Esophagus (tissue), 2 donors: ENCODE measurements at regions not wholly inside any gene's neighbourhood (a gene's known extent, or its start where the extent isn't known, plus 50 kb on each side); places are given as distances from the start of the nearest gene placed in this dataset.

Experiments
- H3K27ac ChIP-seq, 2 donors: one replicate each; pipeline ENCODE4 v1.5.1; 2013; ENCODE audit warnings: low read depth in 2 of 2, mild to moderate bottlenecking in 2 of 2, inconsistent platforms in 1 of 2, low read length in 1 of 2, moderate library complexity in 1 of 2
- H3K27me3 ChIP-seq, 2 donors: one replicate each; pipeline ENCODE4 v1.6.1; 2013; ENCODE audit warnings: low read length in 2 of 2, control low read depth in 1 of 2, mild to moderate bottlenecking in 1 of 2; ENCODE audit not compliant: insufficient read depth in 2 of 2, control insufficient read depth in 1 of 2
- H3K36me3 ChIP-seq, 2 donors: one replicate each; pipeline ENCODE4 v1.6.1; 2013; ENCODE audit warnings: low read length in 1 of 2; ENCODE audit not compliant: control insufficient read depth in 2 of 2, insufficient read depth in 2 of 2
- H3K4me1 ChIP-seq, 2 donors: one replicate each; pipeline ENCODE4 v1.6.1; 2013; ENCODE audit warnings: low read length in 1 of 2; ENCODE audit not compliant: control insufficient read depth in 2 of 2, insufficient read depth in 2 of 2
- H3K4me3 ChIP-seq, 2 donors: one replicate each; pipeline ENCODE4 v1.5.1; 2013; ENCODE audit warnings: low read length in 2 of 2, mild to moderate bottlenecking in 2 of 2, low read depth in 1 of 2, moderate library complexity in 1 of 2
- H3K9me3 ChIP-seq, 2 donors: one replicate each; pipeline ENCODE4 v1.6.1; 2013; ENCODE audit warnings: mild to moderate bottlenecking in 2 of 2, low read depth in 1 of 2, low read length in 1 of 2, moderate library complexity in 1 of 2; ENCODE audit not compliant: control insufficient read depth in 2 of 2, insufficient read depth in 1 of 2
- WGBS, 2 donors: extraction: QIAGEN DNeasy Blood & Tissue Kit; methylation state at CpG; one replicate each; pipeline ENCODE4 v1.1.7; 2013; 5-methylcytosine and 5-hydroxymethylcytosine counted together
- donor health status: healthy with polysubstance abuse.
- donor health status: Bipolar disorder and iron deficiency.

DNA sequence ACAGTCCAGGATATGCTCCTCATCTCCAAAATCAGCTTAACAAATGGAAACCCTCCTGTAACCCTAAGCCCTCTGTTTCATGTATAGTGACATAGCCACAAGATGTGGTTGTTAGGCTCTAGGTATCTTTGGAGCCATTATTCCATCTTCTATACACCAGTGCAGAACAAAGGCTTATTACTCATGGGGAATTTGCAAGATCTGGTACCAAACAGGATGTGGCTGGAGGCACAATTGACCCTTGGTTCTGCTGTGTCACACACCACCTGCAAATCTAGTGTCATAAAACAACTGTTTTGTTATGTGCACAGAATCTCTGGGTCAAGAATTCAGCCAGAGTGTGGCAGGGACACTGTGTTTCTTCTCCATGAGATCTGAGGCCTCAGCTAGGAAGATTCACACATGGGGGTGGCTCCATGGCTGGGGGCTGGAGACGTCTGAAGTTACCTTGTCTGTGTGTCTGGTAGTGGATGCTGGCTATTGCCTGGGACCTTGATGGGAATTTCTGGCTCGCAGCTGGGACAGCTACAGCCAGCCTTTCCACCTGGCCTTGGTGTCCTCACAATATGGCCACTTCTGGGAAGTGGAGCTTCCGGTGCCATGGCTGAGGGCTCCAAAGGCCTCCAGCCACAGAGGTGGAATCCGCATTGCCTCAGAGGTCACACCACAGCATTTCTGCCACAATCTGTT lies 369.9 kb downstream of the CDH26 start:
- 80 to 85% methylated on average over 4 of the region's 4 CpGs for WGBS, 2 donors
- Histone ChIP-seq H3K4me3 (no peak overlapping the region), H3K9me3 (peaks cover 0 to 3% of the 10 kb centered on the region in 2 donors), H3K27me3 (no peaks in the 10 kb centered on the region), H3K4me1 (no peaks in the 10 kb centered on the region), H3K36me3 (no peaks in the 10 kb centered on the region), H3K27ac (no peak overlapping the region)

- Histone ChIP-seq H3K27ac (no peak overlapping the region), H3K9me3 (peaks cover 0 to 4% of the 10 kb centered on the region in 2 donors), H3K4me3 (no peak overlapping the region), H3K4me1 (no peaks in the 10 kb centered on the region), H3K36me3 (no peaks in the 10 kb centered on the region), H3K27me3 (no peaks in the 10 kb centered on the region)
- 31 to 50% methylated on average over 3 of the region's 3 CpGs for WGBS, 2 donors
Observed at GRCh38 chr20:60330461-60330860, 372.2 kb downstream of the CDH26 start.

DNA sequence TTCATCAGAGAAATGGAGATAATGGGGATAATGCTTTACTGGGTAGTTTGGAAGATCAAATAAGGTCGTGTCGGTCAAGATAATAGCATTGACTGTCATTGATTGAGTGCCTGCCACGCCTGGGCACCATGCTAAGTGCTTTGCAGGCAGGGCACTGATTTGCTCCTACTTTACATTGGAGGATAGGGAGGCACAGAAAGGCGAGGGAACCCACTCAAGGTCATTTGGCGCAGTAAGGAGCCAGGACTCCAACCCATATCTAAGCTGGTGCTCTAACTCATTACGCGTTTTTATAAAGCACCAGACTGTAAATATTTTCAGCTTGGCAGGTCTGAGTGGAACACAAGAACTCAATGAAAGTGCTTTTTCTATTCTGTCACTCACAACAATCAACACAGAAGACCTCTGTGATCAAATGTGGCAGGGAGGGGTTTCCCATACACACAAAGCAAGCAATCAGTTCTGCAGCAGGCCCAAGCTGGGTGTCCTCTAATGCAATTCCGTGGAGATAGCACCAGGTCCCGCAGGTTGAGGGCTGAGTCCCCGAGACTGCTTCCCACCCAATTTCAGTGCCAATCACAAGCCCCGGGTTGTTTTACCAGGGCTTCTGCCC lies 373.6 kb downstream of the CDH26 start:
- 78 to 80% methylated on average over 11 of the region's 11 CpGs for WGBS, 2 donors
- Histone ChIP-seq H3K27ac (no peak overlapping the region), H3K4me3 (no peak overlapping the region)

GRCh38 chr20:60332523-60332922 lies 374.3 kb downstream of the CDH26 start:
- Histone ChIP-seq H3K4me1 (no peaks in the 10 kb centered on the region), H3K36me3 (no peaks in the 10 kb centered on the region), H3K27ac (no peak overlapping the region), H3K27me3 (no peaks in the 10 kb centered on the region), H3K9me3 (peaks cover 0 to 3% of the 10 kb centered on the region in 2 donors), H3K4me3 (no peak overlapping the region)
- 58 to 60% methylated on average over 3 of the region's 3 CpGs for WGBS, 2 donors

More for the DNA sequence above, 373.6 kb downstream of the CDH26 start:
- Histone ChIP-seq H3K27me3 (no peaks in the 10 kb centered on the region), H3K4me1 (no peaks in the 10 kb centered on the region), H3K36me3 (no peaks in the 10 kb centered on the region), H3K9me3 (peaks cover 0 to 4% of the 10 kb centered on the region in 2 donors)

DNA sequence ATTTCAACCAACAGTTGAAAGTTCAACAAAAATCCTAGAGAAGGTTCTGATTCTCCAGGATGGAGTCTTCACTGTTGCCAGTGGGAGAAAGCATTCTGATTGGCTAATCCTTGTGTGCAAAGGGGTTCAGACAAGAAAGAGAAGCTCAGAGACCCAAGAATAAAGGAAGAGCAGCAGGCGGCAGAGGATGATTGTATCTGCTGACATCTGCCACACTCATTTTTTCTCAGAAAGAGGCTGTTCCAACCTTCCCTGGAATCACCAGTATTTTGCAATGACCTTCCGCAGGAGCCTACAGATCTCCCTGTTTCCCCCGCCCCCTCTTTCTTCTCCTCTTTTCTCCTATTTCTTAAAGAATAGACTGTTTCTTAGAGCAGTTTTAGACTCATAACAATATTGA lies 376.7 kb downstream of the CDH26 start:
- no peaks in the 10 kb centered on the region for H3K4me1 ChIP-seq
- H3K27ac ChIP-seq: no peak overlapping the region
- H3K9me3 ChIP-seq: peaks cover 2 to 5% of the 10 kb centered on the region in 2 donors
- WGBS, 2 donors: 96 to 97% methylated on average over 3 of the region's 3 CpGs
- no peaks in the 10 kb centered on the region for H3K27me3 ChIP-seq
- no peaks in the 10 kb centered on the region for H3K36me3 ChIP-seq
- no peak overlapping the region for H3K4me3 ChIP-seq

DNA sequence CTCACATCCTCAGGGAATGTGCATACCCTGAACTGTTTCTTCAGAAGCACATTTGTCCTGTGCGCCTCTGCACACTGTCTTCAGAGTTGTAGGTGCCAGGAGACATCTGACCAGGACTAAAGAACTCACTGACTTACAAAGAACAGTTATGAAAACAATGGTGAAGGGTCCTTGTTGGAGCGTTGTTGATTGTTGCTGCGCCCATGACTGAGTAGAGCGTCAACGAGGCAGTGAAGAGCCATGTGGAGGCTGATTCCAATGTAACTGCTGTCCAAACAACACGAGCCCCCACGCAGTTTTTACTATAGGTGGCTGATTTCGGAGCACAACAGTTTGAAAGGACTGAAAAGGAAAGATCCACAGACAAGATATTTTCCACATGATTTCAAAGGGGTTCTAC lies 380.3 kb downstream of the CDH26 start:
- H3K4me1 ChIP-seq: no peaks in the 10 kb centered on the region
- no peaks in the 10 kb centered on the region for H3K27me3 ChIP-seq
- no peaks in the 10 kb centered on the region for H3K36me3 ChIP-seq
- no peak overlapping the region for H3K4me3 ChIP-seq
- H3K27ac ChIP-seq: no peak overlapping the region
- 82% methylated on average over 8 of the region's 8 CpGs for WGBS, 2 donors
- peaks cover 2 to 5% of the 10 kb centered on the region in 2 donors for H3K9me3 ChIP-seq

DNA sequence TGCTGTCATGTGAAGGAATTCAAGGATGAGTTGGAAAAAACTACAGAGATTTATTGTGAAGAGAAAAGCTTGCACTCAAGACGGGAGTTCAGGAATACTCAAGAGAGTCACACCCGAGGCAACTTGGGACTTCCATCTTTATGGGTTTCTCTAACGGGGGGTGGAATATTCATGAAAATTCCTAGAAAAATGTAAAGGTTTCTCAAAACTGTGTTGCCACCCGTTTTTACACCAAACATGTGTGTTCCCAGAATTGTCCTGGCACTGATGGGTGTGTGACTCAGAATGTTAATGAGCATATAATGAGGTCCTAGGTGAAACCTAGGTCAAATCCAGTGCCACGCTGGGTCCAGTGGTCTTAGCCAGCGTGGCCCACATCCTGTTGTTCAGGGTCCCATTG lies 381.5 kb downstream of the CDH26 start:
- no peaks in the 10 kb centered on the region for H3K4me1 ChIP-seq
- no peaks in the 10 kb centered on the region for H3K27me3 ChIP-seq
- peaks cover 0 to 5% of the 10 kb centered on the region in 2 donors for H3K9me3 ChIP-seq
- no peak overlapping the region for H3K27ac ChIP-seq
- 77 to 81% methylated on average over 6 of the region's 6 CpGs for WGBS, 2 donors
- no peak overlapping the region for H3K4me3 ChIP-seq
- H3K36me3 ChIP-seq: no peaks in the 10 kb centered on the region

GRCh38 chr20:60340232-60340631 lies 382.0 kb downstream of the CDH26 start:
- Histone ChIP-seq H3K27ac (no peak overlapping the region), H3K27me3 (no peaks in the 10 kb centered on the region), H3K9me3 (peaks cover 0 to 5% of the 10 kb centered on the region in 2 donors), H3K36me3 (no peaks in the 10 kb centered on the region), H3K4me3 (no peak overlapping the region), H3K4me1 (no peaks in the 10 kb centered on the region)
- WGBS, 2 donors: 79 to 83% methylated on average over 4 of the region's 4 CpGs

- no peaks in the 10 kb centered on the region for H3K27me3 ChIP-seq
- H3K27ac ChIP-seq: no peak overlapping the region
- H3K4me1 ChIP-seq: no peaks in the 10 kb centered on the region
- WGBS, 2 donors: 55 to 61% methylated on average over 7 of the region's 7 CpGs
- no peak overlapping the region for H3K4me3 ChIP-seq
- H3K36me3 ChIP-seq: no peaks in the 10 kb centered on the region
- peaks cover 0 to 5% of the 10 kb centered on the region in 2 donors for H3K9me3 ChIP-seq
Observed at GRCh38 chr20:60341062-60341461, 382.8 kb downstream of the CDH26 start.

- H3K27me3 ChIP-seq: no peaks in the 10 kb centered on the region
- no peaks in the 10 kb centered on the region for H3K4me1 ChIP-seq
- H3K36me3 ChIP-seq: no peaks in the 10 kb centered on the region
- H3K4me3 ChIP-seq: no peak overlapping the region
- 66 to 69% methylated on average over 5 of the region's 5 CpGs for WGBS, 2 donors
- H3K27ac ChIP-seq: no peak overlapping the region
- peaks cover 0 to 5% of the 10 kb centered on the region in 2 donors for H3K9me3 ChIP-seq
Observed at GRCh38 chr20:60345106-60345505, 386.9 kb downstream of the CDH26 start.
